HG02840 (cell line): ENCODE measurements at regions not wholly inside any gene's neighbourhood (a gene's known extent, or its start where the extent isn't known, plus 50 kb on each side); places are given as distances from the start of the nearest gene placed in this dataset.

Source experiments
- ATAC-seq: cut with Tn5 transposase; IDR thresholded peaks from one replicate; pipeline ENCODE4 v1.9.1; 2021; ENCODE audit warnings: mild to moderate bottlenecking, moderate library complexity, moderate number of reproducible peaks; ENCODE audit not compliant: unreplicated experiment, low FRiP score

DNA sequence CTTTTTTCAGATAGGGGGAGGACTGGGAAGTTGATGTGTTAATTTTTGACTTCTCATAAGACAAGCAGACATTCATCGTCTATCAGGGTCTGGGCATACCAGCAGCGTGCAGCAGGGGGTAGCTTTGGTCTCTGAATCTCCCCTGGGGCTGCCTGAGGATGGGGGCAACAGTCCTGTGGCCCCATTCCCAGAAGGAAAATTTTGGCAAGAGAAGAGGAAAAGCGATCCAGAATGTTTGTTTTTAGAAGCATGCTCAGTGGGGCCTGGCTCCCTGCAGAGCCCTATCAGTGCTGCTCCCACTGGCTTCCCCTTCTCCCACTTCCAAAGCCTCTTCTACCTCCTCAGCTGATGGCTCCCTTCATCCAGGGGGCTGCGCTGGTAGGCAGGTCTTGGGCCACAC is 194.8 kb upstream of the IL12B start:
- no peak for ATAC-seq

DNA sequence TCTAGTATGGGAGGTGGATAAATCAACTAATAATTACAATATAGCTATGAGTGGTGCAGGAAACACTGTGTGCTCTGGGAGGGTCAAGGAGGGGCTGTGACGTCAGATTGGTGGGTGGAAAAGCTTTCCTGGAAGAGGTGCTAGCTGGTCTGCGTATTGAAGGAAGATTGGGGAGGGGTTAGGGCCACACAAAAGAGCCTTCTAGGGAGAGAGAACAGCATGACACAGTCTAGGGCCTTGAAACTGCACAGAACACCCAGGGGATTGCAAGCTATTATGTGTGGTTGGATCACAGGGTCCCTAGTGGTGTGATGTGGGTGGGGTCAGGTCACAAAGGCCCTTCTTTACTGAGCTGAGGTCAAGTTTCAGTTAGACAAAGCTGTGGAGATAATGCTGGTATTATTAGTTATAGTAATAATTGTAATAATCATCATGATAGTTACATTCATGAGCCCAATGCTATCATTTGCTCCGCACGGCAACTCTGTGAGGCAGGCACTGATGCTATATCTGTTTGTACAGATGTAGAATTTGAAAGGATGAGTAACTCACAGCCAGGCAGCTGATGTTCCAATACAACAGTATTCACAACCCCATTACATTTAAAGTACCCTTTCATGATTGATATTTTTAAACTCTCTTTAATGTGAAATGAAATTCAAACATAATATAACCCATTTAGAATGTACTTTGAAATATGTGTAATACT is 197.4 kb upstream of the IL12B start:
- ATAC-seq: no peak

DNA sequence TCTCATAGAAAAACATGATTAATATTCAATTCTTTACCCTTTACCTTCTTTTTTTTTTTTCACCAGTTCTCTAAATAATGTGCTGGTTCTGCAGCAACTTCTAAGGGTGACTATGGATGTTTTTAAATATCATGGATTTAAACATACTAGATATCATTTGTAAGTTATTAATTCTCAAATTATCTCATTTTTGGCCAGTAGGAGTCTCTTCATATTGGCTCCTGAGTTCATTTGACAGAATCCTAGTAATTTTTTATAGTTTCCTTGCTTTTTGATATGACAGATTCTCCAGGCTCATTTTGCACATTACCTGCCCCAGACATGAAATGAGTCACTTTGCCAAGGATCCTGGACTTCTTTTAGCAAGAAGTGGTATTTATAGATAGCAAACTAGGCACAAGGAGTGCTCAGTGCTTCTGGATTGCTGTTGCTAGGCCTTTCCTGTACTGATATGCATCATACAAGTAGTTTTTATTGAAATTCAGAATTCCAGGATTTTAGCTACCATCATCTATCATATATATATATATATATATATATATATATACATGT is 201.3 kb upstream of the IL12B start:
- no peak for ATAC-seq

DNA sequence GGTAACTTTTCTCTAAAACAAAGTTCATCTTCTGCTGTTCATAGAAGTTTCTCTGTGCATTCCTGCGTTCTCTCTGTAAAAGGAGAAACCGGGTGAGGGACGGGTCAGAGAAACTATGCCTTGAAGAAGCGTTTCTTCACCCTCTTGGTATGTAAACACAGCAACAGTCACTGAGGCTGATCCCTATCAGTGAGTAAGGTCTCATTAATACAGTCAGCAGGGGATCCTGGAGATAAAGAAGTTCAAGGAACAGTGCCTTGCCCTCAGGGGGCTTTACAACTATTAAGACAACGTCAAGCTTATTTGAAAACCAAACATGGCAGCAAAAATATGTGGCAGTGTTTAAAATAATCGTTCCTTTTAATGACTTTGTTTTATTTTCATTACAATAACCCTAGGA is 202.9 kb upstream of the IL12B start:
- ATAC-seq: no peak

- ATAC-seq: no peak
Measured at GRCh38 chr5:159536166-159536565, 205.9 kb upstream of the IL12B start.

- ATAC-seq: no peak
Measured at GRCh38 chr5:159536646-159537045, 206.4 kb upstream of the IL12B start.

DNA sequence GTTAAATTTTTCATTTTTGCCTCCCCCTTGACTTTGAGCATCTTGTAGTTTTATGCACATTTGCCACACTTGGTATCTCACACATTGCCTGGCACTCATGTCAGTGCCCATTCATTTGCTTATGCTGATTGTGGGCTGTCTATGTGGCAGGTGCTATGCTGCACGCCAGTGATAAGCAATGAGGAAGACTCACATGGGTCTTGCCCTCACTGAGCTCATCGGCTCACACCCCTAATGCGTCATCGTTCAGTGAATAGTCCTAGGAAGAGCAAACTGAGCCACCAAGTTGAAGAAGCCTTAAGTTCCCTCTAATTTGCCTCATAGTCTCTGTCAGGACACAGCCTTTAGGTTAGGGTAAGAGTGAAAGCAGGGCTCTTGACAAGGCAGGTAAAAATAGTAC is 209.4 kb upstream of the IL12B start:
- ATAC-seq: no peak

GRCh38 chr5:159543326-159543725 is 213.0 kb upstream of the IL12B start:
- no peak for ATAC-seq

DNA sequence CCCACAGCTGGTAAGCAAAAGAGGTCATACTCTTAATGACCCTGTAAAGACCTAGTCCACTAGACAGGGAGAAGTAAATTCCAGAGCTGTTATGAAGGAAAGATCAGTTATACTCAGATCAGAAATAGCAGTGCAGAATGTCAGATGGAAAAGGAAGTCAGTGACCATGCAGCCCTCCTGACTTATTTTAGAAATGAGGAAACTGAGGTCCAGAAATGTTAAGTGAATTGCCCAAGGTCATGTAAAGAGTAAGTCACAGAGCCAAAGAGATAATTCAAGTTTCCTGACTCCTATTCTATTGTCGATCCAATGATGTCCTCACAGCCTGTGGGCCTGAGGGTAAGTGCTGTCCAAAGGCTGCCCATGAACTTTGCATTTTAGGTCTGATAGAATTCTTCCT is 214.9 kb upstream of the IL12B start:
- ATAC-seq: no peak

GRCh38 chr5:159547466-159548195 is 217.3 kb upstream of the IL12B start:
- no peak for ATAC-seq

- no peak for ATAC-seq
Measured at GRCh38 chr5:159548517-159548916, 218.2 kb upstream of the IL12B start.

DNA sequence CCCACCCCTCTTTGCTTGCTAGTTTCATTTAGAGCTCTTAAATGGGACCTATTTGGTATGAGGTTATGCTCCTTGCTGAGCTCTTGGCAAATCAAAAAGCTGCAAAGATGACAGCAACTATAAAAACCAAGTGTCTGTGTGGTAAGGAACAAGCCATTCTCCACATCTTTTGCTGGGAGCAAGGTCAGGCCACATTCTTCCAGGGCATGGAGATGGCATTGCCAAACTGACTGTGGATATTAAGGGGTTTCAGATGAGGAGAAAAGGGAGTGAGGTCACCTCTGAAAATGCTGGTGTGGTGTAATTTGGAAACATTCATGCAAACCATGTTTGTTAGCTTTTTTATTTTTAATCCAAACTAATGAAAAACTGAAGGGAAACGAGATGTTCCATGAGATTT is 218.8 kb upstream of the IL12B start:
- no peak for ATAC-seq

DNA sequence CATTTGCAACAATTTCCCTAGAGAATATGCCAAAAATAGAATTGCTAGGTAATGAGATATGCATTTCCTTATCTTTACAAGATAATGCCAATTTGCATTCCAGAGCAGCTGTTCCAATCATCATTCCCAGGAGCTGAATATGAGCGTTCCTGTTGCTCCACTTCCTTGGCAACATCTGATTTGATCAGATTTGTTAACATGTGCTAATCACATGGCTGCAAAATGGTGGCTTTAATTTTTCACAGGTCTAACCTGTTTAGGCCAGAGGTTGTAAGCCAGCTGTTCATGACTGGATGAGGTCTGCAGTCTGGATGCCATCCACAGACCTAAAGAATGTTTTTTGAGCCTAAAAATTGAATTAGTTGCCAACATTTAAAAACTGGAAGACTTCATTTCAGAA is 220.7 kb upstream of the IL12B start:
- no peak for ATAC-seq

GRCh38 chr5:159552751-159553150 is 222.5 kb upstream of the IL12B start:
- ATAC-seq: no peak

- ATAC-seq: no peak
Measured at GRCh38 chr5:159553792-159554191, 223.5 kb upstream of the IL12B start.

DNA sequence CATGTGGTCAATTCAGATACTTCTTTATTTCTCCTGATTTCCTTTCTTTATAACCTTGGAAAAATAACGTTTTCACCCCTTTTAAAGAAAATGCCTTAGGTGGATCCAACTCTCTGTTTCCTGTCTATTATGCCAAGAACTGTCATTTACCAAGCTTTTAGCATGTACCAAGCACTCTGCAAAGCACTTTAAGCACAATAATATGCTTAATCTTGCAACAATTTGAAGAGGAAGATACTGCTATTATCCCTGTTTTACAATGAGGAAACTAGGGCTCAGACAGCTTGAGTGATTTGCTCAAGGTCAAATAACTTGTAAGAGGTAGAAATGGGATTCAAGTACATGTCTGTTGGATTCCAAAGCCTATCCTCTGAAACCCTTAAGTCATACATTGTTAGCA is 224.8 kb upstream of the IL12B start:
- ATAC-seq: no peak

- no peak for ATAC-seq
Measured at GRCh38 chr5:159559337-159559736, 229.1 kb upstream of the IL12B start.

DNA sequence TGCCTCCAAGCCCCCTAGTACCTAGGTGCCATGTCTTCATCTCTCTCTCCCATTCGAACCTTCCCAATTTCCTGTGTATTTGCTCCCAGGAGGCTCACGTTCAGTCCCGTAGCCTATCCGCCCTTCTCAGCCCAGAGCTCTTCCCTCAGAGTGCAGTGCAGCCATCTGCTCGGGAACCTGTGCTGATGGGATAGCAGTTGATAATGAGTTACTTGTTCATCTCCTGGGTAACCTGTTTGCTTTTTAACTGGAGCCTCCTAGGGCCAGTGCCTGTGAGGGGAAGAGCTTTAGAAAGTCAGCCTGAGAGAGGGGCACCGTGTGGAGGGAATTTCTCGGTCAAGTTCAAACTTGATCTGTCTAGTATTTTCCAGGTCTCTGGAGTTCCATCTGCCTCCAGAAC is 229.8 kb upstream of the IL12B start:
- no peak for ATAC-seq

GRCh38 chr5:159564031-159564430 is 233.7 kb upstream of the IL12B start:
- ATAC-seq: no peak

DNA sequence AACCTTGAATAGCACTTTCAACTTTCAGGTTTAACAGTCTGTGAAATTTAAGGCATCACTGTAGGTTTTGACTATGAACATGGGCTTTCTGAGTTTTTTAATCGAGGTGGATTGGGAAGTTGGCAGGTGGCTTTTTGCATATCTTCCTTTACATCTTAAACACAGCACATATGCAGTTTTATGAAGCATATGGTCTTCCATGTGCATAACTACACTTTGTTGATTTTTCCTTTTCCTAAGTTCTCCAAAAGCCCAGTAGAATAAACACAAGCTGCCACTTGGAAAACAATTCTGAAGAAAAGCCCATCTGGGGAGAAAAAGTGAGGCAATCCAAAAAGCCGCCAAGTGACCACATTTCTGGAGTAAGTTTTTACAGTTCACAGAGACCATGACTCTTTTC is 236.5 kb upstream of the IL12B start:
- ATAC-seq: no peak

DNA sequence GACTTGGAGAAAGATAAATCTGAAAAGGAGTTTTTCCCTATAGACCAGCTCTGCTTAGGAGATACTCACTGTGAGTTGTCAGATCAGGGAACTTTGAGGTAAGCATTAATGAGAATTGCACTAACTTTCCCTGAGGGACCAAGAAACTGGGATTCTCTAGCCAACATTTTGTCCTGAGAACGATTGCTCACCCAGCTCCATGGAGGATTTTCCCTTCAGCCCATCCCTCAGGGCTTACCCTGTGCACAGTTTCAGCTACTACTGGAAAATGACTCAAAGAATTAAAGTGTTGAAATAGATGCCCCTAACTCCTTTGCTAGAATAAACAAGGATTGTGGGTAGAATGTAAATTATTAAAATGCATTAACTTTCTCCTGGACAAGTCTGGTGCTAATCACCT is 237.2 kb upstream of the IL12B start:
- ATAC-seq: no peak
